ENCODE measurements at regions not wholly inside any gene's neighbourhood (a gene's known extent, or its start where the extent isn't known, plus 50 kb on each side); places are given as distances from the start of the nearest gene placed in this dataset.
"Not testable (repeated sequence)": the region's sequence is repeated elsewhere in the genome, so short reads cannot be mapped to it uniquely, and the experiment has no call there.

DNA sequence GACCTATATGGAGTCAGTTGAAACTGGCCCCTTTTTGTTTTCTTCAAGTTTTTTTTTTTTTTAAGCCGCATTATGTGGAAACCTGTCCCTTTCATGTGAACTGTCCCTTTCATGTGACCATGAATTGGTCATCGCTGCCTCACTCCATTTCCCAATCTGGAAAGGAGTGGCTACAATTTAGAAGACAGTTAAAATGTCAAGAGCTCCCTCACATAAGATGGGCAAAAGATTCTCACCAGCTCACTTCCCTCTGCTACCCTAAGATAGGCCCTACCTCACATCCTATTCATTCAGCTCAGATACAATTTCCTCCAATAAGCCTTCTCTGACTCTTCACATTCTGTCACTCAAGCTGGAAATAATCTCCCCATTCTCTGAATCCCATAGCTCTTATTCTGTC lies 111.3 kb upstream of the BCL6 start:
- Histone ChIP-seq H3K9me3 (ENCODE audit: severe bottlenecking) (no peaks in the 10 kb centered on the region), H3K27ac (ENCODE audit: poor library complexity, severe bottlenecking) (no peak overlapping the region), H3K36me3 (ENCODE audit: low read depth) (no peaks in the 10 kb centered on the region), H3K4me1 (ENCODE audit: insufficient read depth, poor library complexity, severe bottlenecking) (peaks cover 5% of the 10 kb centered on the region), H3K4me3 (ENCODE audit: severe bottlenecking) (no peak overlapping the region), H3K27me3 (ENCODE audit: insufficient read depth, poor library complexity, severe bottlenecking) (no peaks in the 10 kb centered on the region)
- ATAC-seq (ENCODE audit: low read depth) (no peak), DNase-seq (ENCODE audit: low spot score) (no peak)
- TF ChIP-seq CTCF (IDR thresholded peaks at IDR 0.05; ENCODE audit: poor library complexity, severe bottlenecking), result no peak

- H3K36me3 ChIP-seq (ENCODE audit: low read depth), result no peaks in the 10 kb centered on the region
- TF ChIP-seq CTCF (IDR thresholded peaks at IDR 0.05; ENCODE audit: poor library complexity, severe bottlenecking), result no peak
- no peak for DNase-seq (ENCODE audit: low spot score)
- no peak overlapping the region for H3K4me3 ChIP-seq (ENCODE audit: severe bottlenecking)
- H3K27me3 ChIP-seq (ENCODE audit: insufficient read depth, poor library complexity, severe bottlenecking), result no peaks in the 10 kb centered on the region
- no peak for ATAC-seq (ENCODE audit: low read depth)
- no peak overlapping the region for H3K27ac ChIP-seq (ENCODE audit: poor library complexity, severe bottlenecking)
- H3K4me1 ChIP-seq (ENCODE audit: insufficient read depth, poor library complexity, severe bottlenecking), result peaks cover under 1% of the 10 kb centered on the region
- H3K9me3 ChIP-seq (ENCODE audit: severe bottlenecking), result no peaks in the 10 kb centered on the region
These were observed 112.8 kb upstream of the BCL6 start for GRCh38 chr3:187858041-187858440.

DNA sequence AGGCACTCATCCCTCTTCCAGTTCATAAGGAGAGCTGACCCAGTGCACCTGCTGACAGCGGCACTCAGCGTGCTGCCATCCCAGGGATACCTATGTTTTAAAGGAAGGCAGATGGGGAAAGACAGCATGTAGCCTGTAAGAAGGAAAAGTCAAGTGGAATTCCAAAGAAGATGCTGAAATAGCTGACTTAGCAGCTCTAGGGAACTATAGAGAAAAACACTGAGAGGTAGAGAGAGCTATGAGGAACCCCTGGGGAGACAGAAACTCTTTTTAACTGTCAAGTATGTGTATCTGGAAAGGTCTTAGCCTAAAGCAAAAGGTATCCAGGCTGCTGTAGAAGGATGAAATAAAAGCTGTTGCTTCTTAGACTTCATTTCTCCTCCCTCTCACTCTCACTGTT lies 113.4 kb upstream of the BCL6 start:
- ATAC-seq (ENCODE audit: low read depth) (no peak), DNase-seq (ENCODE audit: low spot score) (no peak)
- no peaks in the 10 kb centered on the region for H3K4me1 ChIP-seq (ENCODE audit: insufficient read depth, poor library complexity, severe bottlenecking)
- no peaks in the 10 kb centered on the region for H3K27me3 ChIP-seq (ENCODE audit: insufficient read depth, poor library complexity, severe bottlenecking)
- TF ChIP-seq CTCF (IDR thresholded peaks at IDR 0.05; ENCODE audit: poor library complexity, severe bottlenecking), result no peak
- no peak overlapping the region for H3K4me3 ChIP-seq (ENCODE audit: severe bottlenecking)
- no peaks in the 10 kb centered on the region for H3K9me3 ChIP-seq (ENCODE audit: severe bottlenecking)
- no peak overlapping the region for H3K27ac ChIP-seq (ENCODE audit: poor library complexity, severe bottlenecking)
- H3K36me3 ChIP-seq (ENCODE audit: low read depth), result no peaks in the 10 kb centered on the region

- H3K27me3 ChIP-seq (ENCODE audit: insufficient read depth, poor library complexity, severe bottlenecking); ATAC-seq (ENCODE audit: low read depth); H3K36me3 ChIP-seq (ENCODE audit: low read depth); H3K27ac ChIP-seq (ENCODE audit: poor library complexity, severe bottlenecking); H3K4me1 ChIP-seq (ENCODE audit: insufficient read depth, poor library complexity, severe bottlenecking); DNase-seq (ENCODE audit: low spot score); H3K9me3 ChIP-seq (ENCODE audit: severe bottlenecking): not testable (repeated sequence)
- H3K4me3 ChIP-seq (ENCODE audit: severe bottlenecking), result peak overlapping the region; percentile 23
These were observed 117.5 kb upstream of the BCL6 start for GRCh38 chr3:187862701-187863277.

GRCh38 chr3:187870360-187871203 lies 125.3 kb upstream of the BCL6 start:
- Histone ChIP-seq H3K4me1 (ENCODE audit: insufficient read depth, poor library complexity, severe bottlenecking) (no peaks in the 10 kb centered on the region), H3K9me3 (ENCODE audit: severe bottlenecking) (no peaks in the 10 kb centered on the region), H3K4me3 (ENCODE audit: severe bottlenecking) (no peak overlapping the region), H3K36me3 (ENCODE audit: low read depth) (no peaks in the 10 kb centered on the region), H3K27me3 (ENCODE audit: insufficient read depth, poor library complexity, severe bottlenecking) (no peaks in the 10 kb centered on the region), H3K27ac (ENCODE audit: poor library complexity, severe bottlenecking) (no peak overlapping the region)
- ATAC-seq (ENCODE audit: low read depth) (no peak), DNase-seq (ENCODE audit: low spot score) (no peak)
- no peak for TF ChIP-seq CTCF (IDR thresholded peaks at IDR 0.05; ENCODE audit: poor library complexity, severe bottlenecking)

All from RWPE2 (cell line).